Breast epithelium (tissue), 3 donors: ENCODE measurements at regions not wholly inside any gene's neighbourhood (a gene's known extent, or its start where the extent isn't known, plus 50 kb on each side); places are given as distances from the start of the nearest gene placed in this dataset.

Source experiments
- CTCF ChIP-seq, 3 donors: fragments of 450-650 bp; IDR thresholded peaks; one replicate each; pipeline ENCODE4 v1.5.1; 2016 to 2017; ENCODE audit warnings: antibody characterized with exemption in 3 of 3, mild to moderate bottlenecking in 3 of 3, moderate library complexity in 3 of 3
- POLR2A ChIP-seq: fragments of 450-650 bp; IDR thresholded peaks from one replicate; pipeline ENCODE4 v1.6.1; 2016; ENCODE audit warnings: antibody characterized with exemption, mild to moderate bottlenecking, moderate library complexity
- POLR2AphosphoS5 ChIP-seq, 3 donors: sonication (generic); formaldehyde crosslinking; IDR thresholded peaks; one replicate each; pipeline ENCODE4 v1.6.1; 2017; ENCODE audit warnings: antibody characterized with exemption in 3 of 3

- no peak for TF ChIP-seq CTCF (IDR thresholded peaks at IDR 0.05)
- TF ChIP-seq POLR2AphosphoS5 (IDR thresholded peaks at IDR 0.05): no peak
- no peak for TF ChIP-seq POLR2A
Observed at GRCh38 chr5:4015709-4016108, 420.1 kb downstream of the IRX1 start.
